CD4-positive, alpha-beta T cell (primary cell): ENCODE measurements at regions not wholly inside any gene's neighbourhood (a gene's known extent, or its start where the extent isn't known, plus 50 kb on each side); places are given as distances from the start of the nearest gene placed in this dataset.

Source experiments
- ATAC-seq: fragments of 200-7000 bp; cut with Tn5 transposase; one replicate; pipeline ENCODE4 v1.10.0; 2022; ENCODE audit warnings: mild to moderate bottlenecking; ENCODE audit not compliant: poor library complexity
- CTCF ChIA-PET: fragments of 350-600 bp; sonication (Branson Sonifier 250); formaldehyde crosslinking; loops from one replicate; lab custom pipeline; 2021; ENCODE audit warnings: antibody characterized with exemption, inconsistent platforms; lab: Charles Lee
- POLR2A ChIA-PET: fragments of 350-600 bp; sonication (Branson Sonifier 250); formaldehyde crosslinking; loops from one replicate; lab custom pipeline; 2021; ENCODE audit warnings: antibody characterized with exemption, inconsistent platforms; lab: Charles Lee
- DNase-seq, 14 experiments: peaks; one replicate each; pipeline ENCODE4 v3.0.0-alpha.2; 2013 to 2020; ENCODE audit warnings: mixed read lengths in 2 of 14
- H3K27ac ChIP-seq, 2 donors: one replicate each; pipeline versions ENCODE4 v1.5.1 to v1.7.0; 2013; ENCODE audit warnings: low read length in 2 of 2, low read depth in 1 of 2, mild to moderate bottlenecking in 1 of 2
- H3K27me3 ChIP-seq, 2 experiments: 1 replicate in 1 of 2; 2 replicates in 1 of 2; pipeline versions ENCODE4 v1.6.1 to v1.7.0; 2013; ENCODE audit warnings: low read length in 2 of 2, control low read depth in 1 of 2, mild to moderate bottlenecking in 1 of 2, moderate library complexity in 1 of 2; ENCODE audit not compliant: insufficient read depth in 2 of 2, control insufficient read depth in 1 of 2
- H3K36me3 ChIP-seq: one replicate; pipeline ENCODE4 v1.6.1; 2013; ENCODE audit warnings: low read length, control low read depth; ENCODE audit not compliant: insufficient read depth
- H3K4me1 ChIP-seq: one replicate; pipeline ENCODE4 v1.6.1; 2013; ENCODE audit warnings: low read length, control low read depth; ENCODE audit not compliant: insufficient read depth
- H3K4me3 ChIP-seq: one replicate; pipeline ENCODE4 v1.5.1; 2013; ENCODE audit warnings: mild to moderate bottlenecking, low read length, moderate library complexity
- H3K9me3 ChIP-seq, 2 experiments: 1 replicate in 1 of 2; 2 replicates in 1 of 2; pipeline versions ENCODE4 v1.6.1 to v1.7.0; 2013; ENCODE audit warnings: low read length in 2 of 2, mild to moderate bottlenecking in 2 of 2, control low read depth in 1 of 2, moderate library complexity in 1 of 2; ENCODE audit not compliant: control insufficient read depth in 1 of 2, insufficient read depth in 1 of 2
- H3K27ac Mint-ChIP-seq: one replicate; pipeline ENCODE4 v1.8.0; 2020; ENCODE audit warnings: mixed read lengths
- H3K27me3 Mint-ChIP-seq: one replicate; pipeline ENCODE4 v1.8.0; 2021; ENCODE audit warnings: mixed read lengths
- H3K36me3 Mint-ChIP-seq: one replicate; pipeline ENCODE4 v1.8.0; 2021; ENCODE audit warnings: low read depth, mixed read lengths
- H3K4me1 Mint-ChIP-seq: one replicate; pipeline ENCODE4 v1.8.0; 2021; ENCODE audit warnings: low read depth, mixed read lengths
- H3K4me3 Mint-ChIP-seq: one replicate; pipeline ENCODE4 v1.8.0; 2020; ENCODE audit warnings: mild to moderate bottlenecking, mixed read lengths
- H3K9me3 Mint-ChIP-seq: one replicate; pipeline ENCODE4 v1.8.0; 2020; ENCODE audit warnings: mixed read lengths
- CTCF ChIP-seq: fragments of 200-600 bp; IDR thresholded peaks from one replicate; pipeline ENCODE4 v1.8.0; 2022; ENCODE audit warnings: antibody characterized with exemption, mild to moderate bottlenecking
- intact Hi-C, 2 experiments: fragments of 100-400 bp; cut with DNase I in 1 of 2; cut with micrococcal nuclease in 1 of 2; formaldehyde crosslinking; loops; one replicate each; pipeline versions ENCODE4 v1.15.1 to v1.9.0; 2023 to 2025; cut with DNase I, micrococcal nuclease

GRCh38 chr3:73225991-73226390 lies 164.5 kb downstream of the EBLN2 start:
- ATAC-seq: no peak
- Mint-ChIP-seq H3K27ac (no peak overlapping the region), H3K4me1 (no peaks in the 10 kb centered on the region), H3K36me3 (no peaks in the 10 kb centered on the region), H3K27me3 (peaks cover 11% of the 10 kb centered on the region), H3K9me3 (no peaks in the 10 kb centered on the region), H3K4me3 (no peak overlapping the region)
- Histone ChIP-seq H3K9me3 (no peaks in the 10 kb centered on the region), H3K4me1 (no peaks in the 10 kb centered on the region), H3K27ac (no peak overlapping the region), H3K36me3 (no peaks in the 10 kb centered on the region), H3K27me3 (no peaks in the 10 kb centered on the region), H3K4me3 (no peak overlapping the region)
- intact Hi-C loops: no loop called here
- ChIA-PET CTCF (no interaction called here), POLR2A (no interaction called here)
- DNase-seq: no peak
- no peak for TF ChIP-seq CTCF

GRCh38 chr3:73228000-73228399 lies 166.5 kb downstream of the EBLN2 start:
- Mint-ChIP-seq H3K4me1 (no peaks in the 10 kb centered on the region), H3K4me3 (no peak overlapping the region), H3K9me3 (no peaks in the 10 kb centered on the region), H3K27me3 (peaks cover 11% of the 10 kb centered on the region), H3K36me3 (no peaks in the 10 kb centered on the region), H3K27ac (no peak overlapping the region)
- no peak for TF ChIP-seq CTCF
- Histone ChIP-seq H3K36me3 (no peaks in the 10 kb centered on the region), H3K27ac (no peak overlapping the region), H3K9me3 (no peaks in the 10 kb centered on the region), H3K4me3 (no peak overlapping the region), H3K4me1 (no peaks in the 10 kb centered on the region), H3K27me3 (no peaks in the 10 kb centered on the region)
- ChIA-PET POLR2A (no interaction called here), CTCF (no interaction called here)
- ATAC-seq: no peak
- intact Hi-C loops: no loop called here
- no peak for DNase-seq

- ChIA-PET CTCF (no interaction called here), POLR2A (no interaction called here)
- Mint-ChIP-seq H3K4me3 (no peak overlapping the region), H3K27me3 (peaks cover 16% of the 10 kb centered on the region), H3K36me3 (no peaks in the 10 kb centered on the region), H3K4me1 (no peaks in the 10 kb centered on the region), H3K27ac (no peak overlapping the region), H3K9me3 (no peaks in the 10 kb centered on the region)
- DNase-seq (no peak), ATAC-seq (no peak)
- no peak overlapping the region for H3K27ac ChIP-seq
- H3K4me3 ChIP-seq: no peak overlapping the region
- H3K27me3 ChIP-seq: no peaks in the 10 kb centered on the region
- no peaks in the 10 kb centered on the region for H3K36me3 ChIP-seq
- TF ChIP-seq CTCF: no peak
- intact Hi-C loops: no loop called here
- no peaks in the 10 kb centered on the region for H3K9me3 ChIP-seq
- H3K4me1 ChIP-seq: no peaks in the 10 kb centered on the region
These were observed 167.0 kb downstream of the EBLN2 start for GRCh38 chr3:73228437-73228836.
